ENCODE measurements at regions not wholly inside any gene's neighbourhood (a gene's known extent, or its start where the extent isn't known, plus 50 kb on each side); places are given as distances from the start of the nearest gene placed in this dataset.

DNA sequence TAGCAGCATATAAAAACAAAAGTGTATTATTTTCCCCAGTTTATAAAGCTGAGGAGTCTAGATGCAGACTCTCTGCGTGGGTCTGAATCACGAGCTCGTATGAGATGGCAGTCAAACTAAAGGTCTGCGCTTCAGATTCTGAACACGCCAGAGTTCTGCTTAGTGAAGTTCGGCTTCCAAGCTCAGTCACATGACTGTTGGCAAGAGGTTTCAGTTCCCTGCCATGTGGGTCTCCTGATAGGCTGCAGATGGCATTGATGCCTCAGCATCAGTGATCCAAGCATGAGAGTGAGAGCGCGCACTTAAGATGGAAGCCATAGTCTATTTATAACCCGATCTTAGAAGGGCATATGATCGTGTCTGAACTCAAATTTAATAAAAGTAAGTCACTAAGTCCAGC, 242.8 kb upstream of the DOK6 start:
- TF ChIP-seq, protein P1, sequence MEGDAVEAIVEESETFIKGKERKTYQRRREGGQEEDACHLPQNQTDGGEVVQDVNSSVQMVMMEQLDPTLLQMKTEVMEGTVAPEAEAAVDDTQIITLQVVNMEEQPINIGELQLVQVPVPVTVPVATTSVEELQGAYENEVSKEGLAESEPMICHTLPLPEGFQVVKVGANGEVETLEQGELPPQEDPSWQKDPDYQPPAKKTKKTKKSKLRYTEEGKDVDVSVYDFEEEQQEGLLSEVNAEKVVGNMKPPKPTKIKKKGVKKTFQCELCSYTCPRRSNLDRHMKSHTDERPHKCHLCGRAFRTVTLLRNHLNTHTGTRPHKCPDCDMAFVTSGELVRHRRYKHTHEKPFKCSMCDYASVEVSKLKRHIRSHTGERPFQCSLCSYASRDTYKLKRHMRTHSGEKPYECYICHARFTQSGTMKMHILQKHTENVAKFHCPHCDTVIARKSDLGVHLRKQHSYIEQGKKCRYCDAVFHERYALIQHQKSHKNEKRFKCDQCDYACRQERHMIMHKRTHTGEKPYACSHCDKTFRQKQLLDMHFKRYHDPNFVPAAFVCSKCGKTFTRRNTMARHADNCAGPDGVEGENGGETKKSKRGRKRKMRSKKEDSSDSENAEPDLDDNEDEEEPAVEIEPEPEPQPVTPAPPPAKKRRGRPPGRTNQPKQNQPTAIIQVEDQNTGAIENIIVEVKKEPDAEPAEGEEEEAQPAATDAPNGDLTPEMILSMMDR (conservative IDR thresholded peaks at IDR 0.05 in 1 of 2, IDR thresholded peaks at IDR 0.05 in 1 of 2; ENCODE audit: low read depth in 1 of 2, low read length in 2 of 2) = no peak
- no peak for TF ChIP-seq EZH2 (IDR thresholded peaks at IDR 0.05; ENCODE audit: low read length, missing control alignments)

Measured in fibroblast of lung (primary cell).